Left ventricle myocardium inferior (tissue), 1 donor: ENCODE measurements at regions not wholly inside any gene's neighbourhood (a gene's known extent, or its start where the extent isn't known, plus 50 kb on each side); places are given as distances from the start of the nearest gene placed in this dataset.

Experiments used
- DNase-seq: peaks from one replicate; pipeline ENCODE4 v3.0.0-alpha.2; 2020
- H3K27ac ChIP-seq: fragments of 200-600 bp; replicated peaks from 2 replicates; pipeline ENCODE4 v1.8.0; 2021
- H3K27me3 ChIP-seq: fragments of 200-600 bp; 2 replicates; pipeline ENCODE4 v1.8.0; 2021; ENCODE audit warnings: low read depth
- H3K36me3 ChIP-seq: fragments of 200-600 bp; 2 replicates; pipeline ENCODE4 v1.8.0; 2021
- H3K4me1 ChIP-seq: fragments of 200-600 bp; 2 replicates; pipeline ENCODE4 v1.8.0; 2021
- H3K4me3 ChIP-seq: fragments of 200-600 bp; 2 replicates; pipeline ENCODE4 v1.8.0; 2021; ENCODE audit warnings: mild to moderate bottlenecking, moderate library complexity
- H3K9me3 ChIP-seq: fragments of 200-600 bp; replicated peaks from 2 replicates; pipeline ENCODE4 v1.8.0; 2021
- intact Hi-C: fragments of 100-400 bp; cut with micrococcal nuclease; formaldehyde crosslinking; loops from one replicate; pipeline ENCODE4 v1.11.0; 2022
- TF ChIP-seq, protein P1 (sequence below): fragments of 200-600 bp; IDR thresholded peaks from 2 replicates; pipeline ENCODE4 v1.8.0; 2021; ENCODE audit warnings: antibody characterized with exemption, mild to moderate bottlenecking, borderline replicate concordance
- donor health status: DM: no; HTN: yes; CAD: no; lungs with severe emphysema.

- H3K27me3 ChIP-seq = no peaks in the 10 kb centered on the region
- no peak overlapping the region for H3K4me3 ChIP-seq
- no peak overlapping the region for H3K27ac ChIP-seq
- no peaks in the 10 kb centered on the region for H3K9me3 ChIP-seq
- no peaks in the 10 kb centered on the region for H3K36me3 ChIP-seq
- no peak for DNase-seq
- intact Hi-C loops = no loop called here
- TF ChIP-seq, protein P1, sequence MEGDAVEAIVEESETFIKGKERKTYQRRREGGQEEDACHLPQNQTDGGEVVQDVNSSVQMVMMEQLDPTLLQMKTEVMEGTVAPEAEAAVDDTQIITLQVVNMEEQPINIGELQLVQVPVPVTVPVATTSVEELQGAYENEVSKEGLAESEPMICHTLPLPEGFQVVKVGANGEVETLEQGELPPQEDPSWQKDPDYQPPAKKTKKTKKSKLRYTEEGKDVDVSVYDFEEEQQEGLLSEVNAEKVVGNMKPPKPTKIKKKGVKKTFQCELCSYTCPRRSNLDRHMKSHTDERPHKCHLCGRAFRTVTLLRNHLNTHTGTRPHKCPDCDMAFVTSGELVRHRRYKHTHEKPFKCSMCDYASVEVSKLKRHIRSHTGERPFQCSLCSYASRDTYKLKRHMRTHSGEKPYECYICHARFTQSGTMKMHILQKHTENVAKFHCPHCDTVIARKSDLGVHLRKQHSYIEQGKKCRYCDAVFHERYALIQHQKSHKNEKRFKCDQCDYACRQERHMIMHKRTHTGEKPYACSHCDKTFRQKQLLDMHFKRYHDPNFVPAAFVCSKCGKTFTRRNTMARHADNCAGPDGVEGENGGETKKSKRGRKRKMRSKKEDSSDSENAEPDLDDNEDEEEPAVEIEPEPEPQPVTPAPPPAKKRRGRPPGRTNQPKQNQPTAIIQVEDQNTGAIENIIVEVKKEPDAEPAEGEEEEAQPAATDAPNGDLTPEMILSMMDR = no peak
- no peaks in the 10 kb centered on the region for H3K4me1 ChIP-seq
These were observed 851.1 kb upstream of the MGAT4C start for GRCh38 chr12:87107270-87107669.

- no peak overlapping the region for H3K4me3 ChIP-seq
- no peaks in the 10 kb centered on the region for H3K4me1 ChIP-seq
- intact Hi-C loops = no loop called here
- no peaks in the 10 kb centered on the region for H3K27me3 ChIP-seq
- no peak for DNase-seq
- H3K9me3 ChIP-seq = no peaks in the 10 kb centered on the region
- TF ChIP-seq, protein P1 = no peak
- no peaks in the 10 kb centered on the region for H3K36me3 ChIP-seq
- H3K27ac ChIP-seq = no peak overlapping the region
These were observed 839.9 kb upstream of the MGAT4C start for GRCh38 chr12:87096082-87096585.

- Histone ChIP-seq H3K9me3 (no peaks in the 10 kb centered on the region), H3K27ac (no peak overlapping the region), H3K4me1 (no peaks in the 10 kb centered on the region), H3K36me3 (no peaks in the 10 kb centered on the region), H3K4me3 (no peak overlapping the region), H3K27me3 (no peaks in the 10 kb centered on the region)
- TF ChIP-seq, protein P1 = no peak
- intact Hi-C loops = no loop called here
- no peak for DNase-seq
These were observed 838.2 kb upstream of the MGAT4C start for GRCh38 chr12:87094356-87094755.

DNA sequence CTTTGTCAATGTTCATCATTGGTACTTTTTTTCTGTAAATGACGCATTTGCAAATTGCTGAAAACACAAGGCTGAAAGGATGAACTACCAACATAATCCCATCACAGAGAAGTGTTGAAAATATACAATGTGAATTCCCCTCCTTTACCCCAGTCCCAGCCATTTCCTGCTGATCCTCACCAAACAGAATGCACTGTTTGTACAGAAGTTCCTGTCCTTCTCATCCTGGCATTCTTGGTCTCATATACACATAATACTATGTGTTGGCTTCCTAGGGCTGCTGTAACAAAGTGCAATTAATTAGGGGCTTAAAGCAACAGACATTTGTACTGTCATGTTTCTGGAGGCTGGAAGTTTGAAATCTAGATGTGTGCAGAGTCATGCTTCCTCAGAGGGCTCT lies 836.2 kb upstream of the MGAT4C start:
- intact Hi-C loops = no loop called here
- Histone ChIP-seq H3K4me3 (no peak overlapping the region), H3K27me3 (no peaks in the 10 kb centered on the region), H3K36me3 (no peaks in the 10 kb centered on the region), H3K4me1 (no peaks in the 10 kb centered on the region), H3K27ac (no peak overlapping the region), H3K9me3 (no peaks in the 10 kb centered on the region)
- TF ChIP-seq, protein P1 = no peak
- no peak for DNase-seq

GRCh38 chr12:87086118-87086891 lies 830.1 kb upstream of the MGAT4C start:
- H3K36me3 ChIP-seq = no peaks in the 10 kb centered on the region
- H3K27ac ChIP-seq = no peak overlapping the region
- no peak overlapping the region for H3K4me3 ChIP-seq
- intact Hi-C loops = no loop called here
- TF ChIP-seq, protein P1 = no peak
- H3K27me3 ChIP-seq = no peaks in the 10 kb centered on the region
- no peak for DNase-seq
- H3K4me1 ChIP-seq = no peaks in the 10 kb centered on the region
- H3K9me3 ChIP-seq = no peaks in the 10 kb centered on the region
